Tibial nerve (tissue), 4 donors: ENCODE measurements at regions not wholly inside any gene's neighbourhood (a gene's known extent, or its start where the extent isn't known, plus 50 kb on each side); places are given as distances from the start of the nearest gene placed in this dataset.

Source experiments
- CTCF ChIP-seq, 5 experiments: fragments of 200-600 bp in 3 of 5; fragments of 450-650 bp in 2 of 5; sonication (generic) in 3 of 5; IDR thresholded peaks; one replicate each; pipeline ENCODE4 v1.5.1; 2016 to 2019; ENCODE audit warnings: antibody characterized with exemption in 5 of 5, mild to moderate bottlenecking in 3 of 5, moderate library complexity in 2 of 5
- EP300 ChIP-seq, 2 donors: sonication (generic); formaldehyde crosslinking; IDR thresholded peaks; one replicate each; pipeline ENCODE4 v1.6.1; 2017; ENCODE audit warnings: antibody characterized with exemption in 2 of 2, mild to moderate bottlenecking in 1 of 2
- POLR2A ChIP-seq, 2 donors: fragments of 450-650 bp; IDR thresholded peaks; one replicate each; pipeline ENCODE4 v1.6.1; 2017; ENCODE audit warnings: antibody characterized with exemption in 2 of 2, mild to moderate bottlenecking in 2 of 2, moderate library complexity in 2 of 2

DNA sequence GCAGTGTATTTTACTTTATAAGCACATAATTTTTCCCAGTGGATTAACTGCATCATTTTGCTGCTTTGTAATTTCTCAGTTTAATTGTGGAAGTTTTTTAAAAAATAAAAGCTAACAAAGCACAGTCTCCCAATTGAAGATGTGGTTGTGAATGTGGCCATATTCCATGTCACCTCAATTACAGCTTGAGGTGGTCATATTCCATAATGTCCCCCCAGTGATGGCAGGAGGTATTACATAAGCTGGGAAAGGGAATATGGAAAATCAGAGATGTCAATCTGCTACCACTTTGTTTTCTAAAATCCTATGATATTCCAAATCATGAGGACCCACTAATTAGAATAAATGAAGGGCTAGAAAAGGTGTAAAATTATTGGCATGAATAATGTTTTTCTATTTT lies 1672.0 kb upstream of the CDH9 start:
- TF ChIP-seq CTCF (IDR thresholded peaks at IDR 0.05) (no peak), POLR2A (IDR thresholded peaks at IDR 0.05) (no peak), EP300 (IDR thresholded peaks at IDR 0.05) (no peak)
